Left lung (tissue), 4 donors: ENCODE measurements at regions not wholly inside any gene's neighbourhood (a gene's known extent, or its start where the extent isn't known, plus 50 kb on each side); places are given as distances from the start of the nearest gene placed in this dataset.

Experiments
- ATAC-seq: fragments of 200-7000 bp; cut with Tn5 transposase; one replicate; pipeline ENCODE4 v1.9.1; 2020; ENCODE audit warnings: moderate library complexity
- DNase-seq, 4 donors: peaks; one replicate each; pipeline ENCODE4 v3.0.0-alpha.2; 2013 to 2020
- H3K27ac ChIP-seq, 2 donors: fragments of 200-600 bp; sonication (generic) in 1 of 2; one replicate each; pipeline versions ENCODE4 v1.5.0 to v1.8.0; 2020 to 2021
- H3K27me3 ChIP-seq, 2 donors: fragments of 200-600 bp; sonication (generic) in 1 of 2; one replicate each; pipeline versions ENCODE4 v1.5.0 to v1.8.0; 2020 to 2021
- H3K36me3 ChIP-seq, 2 donors: fragments of 200-600 bp; sonication (generic) in 1 of 2; one replicate each; pipeline versions ENCODE4 v1.5.0 to v1.8.0; 2020 to 2021
- H3K4me1 ChIP-seq, 2 donors: fragments of 200-600 bp; one replicate each; pipeline ENCODE4 v1.8.0; 2021
- H3K4me3 ChIP-seq, 2 donors: fragments of 200-600 bp; sonication (generic) in 1 of 2; one replicate each; pipeline versions ENCODE4 v1.5.0 to v1.8.0; 2020 to 2021; ENCODE audit warnings: mild to moderate bottlenecking in 1 of 2
- H3K9me3 ChIP-seq, 2 donors: fragments of 200-600 bp; sonication (generic) in 1 of 2; one replicate each; pipeline versions ENCODE4 v1.5.0 to v1.8.0; 2020 to 2021
- CTCF ChIP-seq, 2 donors: fragments of 200-600 bp; sonication (generic) in 1 of 2; IDR thresholded peaks; one replicate each; pipeline versions ENCODE4 v1.5.0 to v1.8.0; 2021; ENCODE audit warnings: antibody characterized with exemption in 2 of 2
- intact Hi-C, 2 donors: fragments of 100-400 bp; cut with DNase I; formaldehyde crosslinking; loops; one replicate each; pipeline versions ENCODE4 v1.11.2 to v1.14.2; 2022
- donor health status: DM: no; HTN: yes; CAD: no.
- donor health status: DM: no; HTN: no; CAD: no.

DNA sequence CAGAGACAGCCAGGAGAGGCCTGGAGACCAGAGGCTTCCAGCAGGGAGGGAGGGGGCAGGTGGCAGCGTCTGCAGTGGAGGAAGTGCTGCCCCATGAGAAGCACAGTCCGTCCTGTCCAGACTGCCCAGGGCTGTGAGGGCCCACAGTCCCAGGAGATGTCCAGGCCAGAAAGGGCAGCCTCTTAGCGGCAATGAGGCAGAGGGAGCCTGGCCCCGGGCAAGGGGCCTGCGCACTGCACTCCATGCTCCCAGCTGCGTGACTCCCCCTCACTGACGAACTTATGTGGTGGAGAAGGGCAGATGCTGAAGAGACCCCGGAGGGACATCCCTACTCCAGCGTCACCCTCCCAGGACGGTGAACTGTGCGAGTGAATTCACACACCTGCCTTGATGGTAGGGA lies 115.3 kb downstream of the SOX1 start:
- peaks cover 0 to 3% of the 10 kb centered on the region in 2 donors for H3K4me1 ChIP-seq
- H3K4me3 ChIP-seq: no peak overlapping the region
- ATAC-seq (no peak), DNase-seq (no peak)
- H3K27me3 ChIP-seq: no peaks in the 10 kb centered on the region
- H3K9me3 ChIP-seq: peaks cover 0 to 4% of the 10 kb centered on the region in 2 donors
- H3K36me3 ChIP-seq: no peaks in the 10 kb centered on the region
- intact Hi-C loops: no loop called here
- TF ChIP-seq CTCF (IDR thresholded peaks at IDR 0.05): no peak
- H3K27ac ChIP-seq: no peak overlapping the region

- ATAC-seq (peak; percentile 87), DNase-seq (peak in 2 of 4 donors; percentile 49 to 92)
- peaks cover 0 to 4% of the 10 kb centered on the region in 2 donors for H3K9me3 ChIP-seq
- no peak overlapping the region for H3K4me3 ChIP-seq
- H3K4me1 ChIP-seq: peaks cover 0 to 3% of the 10 kb centered on the region in 2 donors
- H3K36me3 ChIP-seq: no peaks in the 10 kb centered on the region
- no peak overlapping the region for H3K27ac ChIP-seq
- intact Hi-C loops: no loop called here
- no peak for TF ChIP-seq CTCF (IDR thresholded peaks at IDR 0.05)
- no peaks in the 10 kb centered on the region for H3K27me3 ChIP-seq
Measured at GRCh38 chr13:112182846-112183531, 116.0 kb downstream of the SOX1 start.

DNA sequence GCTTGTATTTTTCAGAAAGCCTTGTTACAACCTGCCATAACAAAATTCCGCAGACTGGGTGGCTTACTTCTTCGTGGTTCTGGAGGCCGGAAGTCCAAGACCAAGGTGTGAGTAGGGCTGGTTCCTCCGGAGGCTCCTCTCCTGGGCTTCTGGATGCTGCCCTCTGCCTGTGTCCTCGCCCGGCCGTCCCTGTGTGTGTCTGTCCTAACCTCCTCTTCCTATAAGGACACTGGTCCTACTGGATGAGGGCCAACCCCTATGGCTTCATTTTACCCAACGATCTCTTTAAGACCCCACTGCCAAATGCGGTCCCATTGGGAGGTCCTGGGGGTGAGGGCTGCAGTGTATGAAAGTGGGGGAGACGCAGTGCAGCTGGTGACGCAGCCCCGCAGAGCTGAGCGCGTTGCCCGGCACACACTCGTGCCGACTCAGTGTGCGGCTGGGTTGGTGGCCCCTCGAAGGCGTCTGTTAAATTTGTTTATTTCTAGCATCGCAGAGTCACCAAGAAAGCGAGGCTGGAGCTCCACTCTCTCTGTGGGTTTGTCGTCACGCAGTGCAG lies 116.7 kb downstream of the SOX1 start:
- Histone ChIP-seq H3K27me3 (no peaks in the 10 kb centered on the region), H3K36me3 (no peaks in the 10 kb centered on the region), H3K4me1 (peaks cover 0 to 3% of the 10 kb centered on the region in 2 donors), H3K9me3 (peaks cover 0 to 4% of the 10 kb centered on the region in 2 donors), H3K4me3 (no peak overlapping the region), H3K27ac (no peak overlapping the region)
- no peak for ATAC-seq
- no peak for TF ChIP-seq CTCF (IDR thresholded peaks at IDR 0.05)
- DNase-seq: peak in 2 of 4 donors; percentile 66 to 80
- intact Hi-C loops: no loop called here

GRCh38 chr13:112184261-112184660 lies 117.3 kb downstream of the SOX1 start:
- intact Hi-C loops: no loop called here
- no peak overlapping the region for H3K27ac ChIP-seq

More at GRCh38 chr13:112184261-112184660, 117.3 kb downstream of the SOX1 start:
- Histone ChIP-seq H3K36me3 (no peaks in the 10 kb centered on the region), H3K4me1 (peaks cover 0 to 3% of the 10 kb centered on the region in 2 donors), H3K9me3 (peaks cover 0 to 4% of the 10 kb centered on the region in 2 donors), H3K4me3 (no peak overlapping the region), H3K27me3 (no peaks in the 10 kb centered on the region)
- DNase-seq (no peak), ATAC-seq (no peak)
- TF ChIP-seq CTCF (IDR thresholded peaks at IDR 0.05): no peak
